H7 (cell line): ENCODE measurements at regions not wholly inside any gene's neighbourhood (a gene's known extent, or its start where the extent isn't known, plus 50 kb on each side); places are given as distances from the start of the nearest gene placed in this dataset.
"Not testable (repeated sequence)": the region's sequence is repeated elsewhere in the genome, so short reads cannot be mapped to it uniquely, and the experiment has no call there.

Experiments used
- DNase-seq: peaks from one replicate; pipeline ENCODE4 v3.0.0; 2012
- H3K27me3 ChIP-seq: 2 replicates; pipeline ENCODE4 v1.6.0; 2011; ENCODE audit warnings: mild to moderate bottlenecking, low read length; ENCODE audit not compliant: control insufficient read depth, insufficient read depth
- H3K36me3 ChIP-seq: replicated peaks from 2 replicates; pipeline ENCODE4 v1.5.1; 2011; ENCODE audit warnings: low read length; ENCODE audit not compliant: control insufficient read depth, insufficient read depth
- H3K4me3 ChIP-seq: 2 replicates; pipeline ENCODE4 v1.5.1; 2011; ENCODE audit warnings: low read depth, mild to moderate bottlenecking, control low read depth, low read length, moderate library complexity; ENCODE audit not compliant: insufficient read depth

GRCh38 chr4:122973465-122973864 lies 51.1 kb upstream of the NUDT6 start:
- no peak for DNase-seq
- Histone ChIP-seq H3K27me3 (no peaks in the 10 kb centered on the region), H3K36me3 (peaks cover 8% of the 10 kb centered on the region), H3K4me3 (no peak overlapping the region)

- Histone ChIP-seq H3K27me3 (no peaks in the 10 kb centered on the region), H3K36me3 (peaks cover 8% of the 10 kb centered on the region), H3K4me3 (no peak overlapping the region)
- no peak for DNase-seq
These were observed 53.7 kb upstream of the NUDT6 start for GRCh38 chr4:122976111-122976510.

GRCh38 chr4:122977103-122977502 lies 54.7 kb upstream of the NUDT6 start:
- DNase-seq: no peak
- no peak overlapping the region for H3K4me3 ChIP-seq
- no peaks in the 10 kb centered on the region for H3K27me3 ChIP-seq
- peaks cover 8% of the 10 kb centered on the region for H3K36me3 ChIP-seq

GRCh38 chr4:122978109-122978508 lies 55.7 kb upstream of the NUDT6 start:
- DNase-seq: no peak
- no peak overlapping the region for H3K4me3 ChIP-seq
- peaks cover 8% of the 10 kb centered on the region for H3K36me3 ChIP-seq
- no peaks in the 10 kb centered on the region for H3K27me3 ChIP-seq

- Histone ChIP-seq H3K4me3 (no peak overlapping the region), H3K27me3 (no peaks in the 10 kb centered on the region), H3K36me3 (peaks cover 8% of the 10 kb centered on the region)
- no peak for DNase-seq
These were observed 56.4 kb upstream of the NUDT6 start for GRCh38 chr4:122978789-122979188.

- Histone ChIP-seq H3K36me3 (peaks cover 8% of the 10 kb centered on the region), H3K4me3 (no peak overlapping the region), H3K27me3 (no peaks in the 10 kb centered on the region)
- DNase-seq: no peak
These were observed 58.5 kb upstream of the NUDT6 start for GRCh38 chr4:122980860-122981259.

- H3K27me3 ChIP-seq: no peaks in the 10 kb centered on the region
- no peak overlapping the region for H3K4me3 ChIP-seq
- H3K36me3 ChIP-seq: no peaks in the 10 kb centered on the region
- no peak for DNase-seq
These were observed 66.3 kb upstream of the NUDT6 start for GRCh38 chr4:122988696-122989095.

- H3K27me3 ChIP-seq: no peaks in the 10 kb centered on the region
- DNase-seq: no peak
- no peaks in the 10 kb centered on the region for H3K36me3 ChIP-seq
- no peak overlapping the region for H3K4me3 ChIP-seq
These were observed 68.5 kb upstream of the NUDT6 start for GRCh38 chr4:122990891-122991290.

GRCh38 chr4:122992057-122992456 lies 69.7 kb upstream of the NUDT6 start:
- H3K36me3 ChIP-seq: no peaks in the 10 kb centered on the region
- H3K27me3 ChIP-seq: no peaks in the 10 kb centered on the region
- no peak overlapping the region for H3K4me3 ChIP-seq
- no peak for DNase-seq

- no peak overlapping the region for H3K4me3 ChIP-seq
- DNase-seq: no peak
- H3K36me3 ChIP-seq: no peaks in the 10 kb centered on the region
- H3K27me3 ChIP-seq: no peaks in the 10 kb centered on the region
These were observed 70.2 kb upstream of the NUDT6 start for GRCh38 chr4:122992641-122993040.

- Histone ChIP-seq H3K4me3 (no peak overlapping the region), H3K36me3 (no peaks in the 10 kb centered on the region), H3K27me3 (no peaks in the 10 kb centered on the region)
- no peak for DNase-seq
These were observed 74.0 kb upstream of the NUDT6 start for GRCh38 chr4:122996350-122996749.

- no peak for DNase-seq
- no peak overlapping the region for H3K4me3 ChIP-seq
- no peaks in the 10 kb centered on the region for H3K27me3 ChIP-seq
- no peaks in the 10 kb centered on the region for H3K36me3 ChIP-seq
These were observed 75.2 kb upstream of the NUDT6 start for GRCh38 chr4:122997463-122998101.

- H3K36me3 ChIP-seq, H3K27me3 ChIP-seq, DNase-seq: not testable (repeated sequence)
- peak overlapping the region; percentile 14; the same call in 1 of the 2 replicates for H3K4me3 ChIP-seq
These were observed 81.7 kb upstream of the NUDT6 start for GRCh38 chr4:123004079-123004478.

- H3K4me3 ChIP-seq, H3K27me3 ChIP-seq: not testable (repeated sequence)
These were observed 82.7 kb upstream of the NUDT6 start for GRCh38 chr4:123005126-123005525.

GRCh38 chr4:123007679-123008078 lies 85.3 kb upstream of the NUDT6 start:
- no peaks in the 10 kb centered on the region for H3K27me3 ChIP-seq
- H3K36me3 ChIP-seq: peaks cover 4% of the 10 kb centered on the region
- DNase-seq: no peak
- no peak overlapping the region for H3K4me3 ChIP-seq

More at GRCh38 chr4:123005126-123005525, 82.7 kb upstream of the NUDT6 start:
- DNase-seq, H3K36me3 ChIP-seq: not testable (repeated sequence)

GRCh38 chr4:123012416-123012815 lies 90.0 kb upstream of the NUDT6 start:
- not testable (repeated sequence) for H3K4me3 ChIP-seq, H3K27me3 ChIP-seq, DNase-seq, H3K36me3 ChIP-seq
